Panc1 (cell line): ENCODE measurements at regions not wholly inside any gene's neighbourhood (a gene's known extent, or its start where the extent isn't known, plus 50 kb on each side); places are given as distances from the start of the nearest gene placed in this dataset.

ENCODE experiments used
- CTCF ChIP-seq: fragments of 450-650 bp; IDR thresholded peaks from 2 replicates; pipeline ENCODE4 v1.5.1; 2017; ENCODE audit warnings: mild to moderate bottlenecking
- POLR2AphosphoS5 ChIP-seq: IDR thresholded peaks from 2 replicates; pipeline ENCODE4 v1.6.1; 2012; ENCODE audit warnings: mild to moderate bottlenecking, low read depth, low read length, moderate library complexity
- TF ChIP-seq, protein P1 (sequence below), 2 experiments: IDR thresholded peaks; 2 replicates each; pipeline ENCODE4 v1.6.1; 2011 to 2012; ENCODE audit warnings: low read depth in 2 of 2, control low read depth in 1 of 2, low read length in 1 of 2, mild to moderate bottlenecking in 1 of 2, moderate library complexity in 1 of 2; ENCODE audit not compliant: insufficient read depth in 1 of 2

DNA sequence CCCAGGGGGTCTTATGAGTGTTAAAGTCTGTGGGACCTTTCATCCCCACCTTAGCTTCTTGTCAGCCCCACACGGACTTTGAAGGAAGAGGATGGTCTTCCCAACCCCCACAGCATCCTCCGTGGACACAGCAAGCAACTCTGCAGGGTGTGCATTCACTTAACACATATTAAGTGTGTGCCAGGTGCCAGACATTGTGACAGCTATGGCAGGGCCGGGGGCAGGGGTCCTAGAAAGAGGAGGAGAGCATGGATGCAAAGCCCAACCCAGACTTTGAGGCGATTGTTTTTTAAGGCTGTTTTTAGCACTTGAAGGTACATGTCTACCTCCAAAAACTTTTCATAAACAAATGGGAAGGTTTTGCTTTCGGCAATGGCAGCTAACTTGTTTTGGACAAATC, 121.6 kb upstream of the KCNG1 start:
- no peak for TF ChIP-seq CTCF
- no peak for TF ChIP-seq POLR2AphosphoS5
- TF ChIP-seq, protein P1, sequence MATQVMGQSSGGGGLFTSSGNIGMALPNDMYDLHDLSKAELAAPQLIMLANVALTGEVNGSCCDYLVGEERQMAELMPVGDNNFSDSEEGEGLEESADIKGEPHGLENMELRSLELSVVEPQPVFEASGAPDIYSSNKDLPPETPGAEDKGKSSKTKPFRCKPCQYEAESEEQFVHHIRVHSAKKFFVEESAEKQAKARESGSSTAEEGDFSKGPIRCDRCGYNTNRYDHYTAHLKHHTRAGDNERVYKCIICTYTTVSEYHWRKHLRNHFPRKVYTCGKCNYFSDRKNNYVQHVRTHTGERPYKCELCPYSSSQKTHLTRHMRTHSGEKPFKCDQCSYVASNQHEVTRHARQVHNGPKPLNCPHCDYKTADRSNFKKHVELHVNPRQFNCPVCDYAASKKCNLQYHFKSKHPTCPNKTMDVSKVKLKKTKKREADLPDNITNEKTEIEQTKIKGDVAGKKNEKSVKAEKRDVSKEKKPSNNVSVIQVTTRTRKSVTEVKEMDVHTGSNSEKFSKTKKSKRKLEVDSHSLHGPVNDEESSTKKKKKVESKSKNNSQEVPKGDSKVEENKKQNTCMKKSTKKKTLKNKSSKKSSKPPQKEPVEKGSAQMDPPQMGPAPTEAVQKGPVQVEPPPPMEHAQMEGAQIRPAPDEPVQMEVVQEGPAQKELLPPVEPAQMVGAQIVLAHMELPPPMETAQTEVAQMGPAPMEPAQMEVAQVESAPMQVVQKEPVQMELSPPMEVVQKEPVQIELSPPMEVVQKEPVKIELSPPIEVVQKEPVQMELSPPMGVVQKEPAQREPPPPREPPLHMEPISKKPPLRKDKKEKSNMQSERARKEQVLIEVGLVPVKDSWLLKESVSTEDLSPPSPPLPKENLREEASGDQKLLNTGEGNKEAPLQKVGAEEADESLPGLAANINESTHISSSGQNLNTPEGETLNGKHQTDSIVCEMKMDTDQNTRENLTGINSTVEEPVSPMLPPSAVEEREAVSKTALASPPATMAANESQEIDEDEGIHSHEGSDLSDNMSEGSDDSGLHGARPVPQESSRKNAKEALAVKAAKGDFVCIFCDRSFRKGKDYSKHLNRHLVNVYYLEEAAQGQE (IDR thresholded peaks at IDR 0.05; ENCODE audit: insufficient read depth in 1 of 2, low read depth in 2 of 2, low read length in 1 of 2), result no peak
